MM.1S (cell line): ENCODE measurements at regions not wholly inside any gene's neighbourhood (a gene's known extent, or its start where the extent isn't known, plus 50 kb on each side); places are given as distances from the start of the nearest gene placed in this dataset.

Experiments used
- CTCF ChIP-seq: fragments of 300-600 bp; sonication (generic); IDR thresholded peaks from 2 replicates; pipeline ENCODE4 v1.5.1; 2016; ENCODE audit warnings: antibody characterized with exemption, low read length, mixed read lengths
- EZH2 ChIP-seq: fragments of 300-600 bp; sonication (generic); optimal IDR thresholded peaks from 2 replicates; pipeline ENCODE3; 2017; ENCODE audit warnings: low read depth, mild to moderate bottlenecking, antibody characterized with exemption, low read length, mixed read lengths
- EZH2phosphoT487 ChIP-seq: fragments of 300-600 bp; sonication (generic); IDR thresholded peaks from 2 replicates; pipeline ENCODE4 v1.6.1; 2018; ENCODE audit warnings: antibody characterized with exemption, low read length

GRCh38 chr20:1813674-1814635 is 81.3 kb upstream of the SIRPA start:
- TF ChIP-seq CTCF (no peak), EZH2 (no peak), EZH2phosphoT487 (no peak)
